Spleen (tissue), 11 donors: ENCODE measurements at regions not wholly inside any gene's neighbourhood (a gene's known extent, or its start where the extent isn't known, plus 50 kb on each side); places are given as distances from the start of the nearest gene placed in this dataset.

Experiments
- DNase-seq: peaks from one replicate; pipeline ENCODE4 v3.0.0-alpha.2; 2020
- H3K27ac ChIP-seq, 8 donors: fragments of 200-600 bp; sonication (generic) in 7 of 8; 1 replicate in 4 of 8; 2 replicates in 4 of 8; pipeline versions ENCODE4 v1.5.0 to v1.8.0; 2016 to 2021; ENCODE audit warnings: inconsistent platforms in 4 of 8, mild to moderate bottlenecking in 4 of 8, moderate library complexity in 1 of 8
- H3K27me3 ChIP-seq, 7 donors: fragments of 200-600 bp; sonication (generic) in 6 of 7; replicated peaks in 1 of 7; 1 replicate in 4 of 7; 2 replicates in 3 of 7; pipeline versions ENCODE4 v1.5.0 to v1.8.0; 2016 to 2021; ENCODE audit warnings: inconsistent platforms in 3 of 7, mild to moderate bottlenecking in 1 of 7
- H3K36me3 ChIP-seq, 6 donors: fragments of 200-600 bp; sonication (generic) in 5 of 6; 1 replicate in 4 of 6; 2 replicates in 2 of 6; pipeline versions ENCODE4 v1.5.0 to v1.8.0; 2016 to 2021; ENCODE audit warnings: inconsistent platforms in 2 of 6
- H3K4me1 ChIP-seq, 6 donors: fragments of 200-600 bp; sonication (generic) in 5 of 6; 1 replicate in 3 of 6; 2 replicates in 3 of 6; pipeline versions ENCODE4 v1.5.0 to v1.8.0; 2016 to 2021; ENCODE audit warnings: inconsistent platforms in 3 of 6
- H3K4me3 ChIP-seq, 8 donors: fragments of 200-600 bp; sonication (generic) in 7 of 8; 1 replicate in 4 of 8; 2 replicates in 4 of 8; pipeline versions ENCODE4 v1.5.0 to v1.8.0; 2016 to 2021; ENCODE audit warnings: inconsistent platforms in 4 of 8, mild to moderate bottlenecking in 4 of 8, moderate library complexity in 2 of 8
- H3K9me3 ChIP-seq, 8 donors: fragments of 200-600 bp; sonication (generic) in 7 of 8; 1 replicate in 4 of 8; 2 replicates in 4 of 8; pipeline versions ENCODE4 v1.5.0 to v1.8.0; 2016 to 2021; ENCODE audit warnings: inconsistent platforms in 4 of 8
- CTCF ChIP-seq, 11 experiments: fragments of 200-600 bp in 7 of 11; fragments of 450-650 bp in 4 of 11; sonication (generic) in 4 of 11; IDR thresholded peaks in 8 of 11; conservative IDR thresholded peaks in 3 of 11; 1 replicate in 7 of 11; 2 replicates in 4 of 11; pipeline versions ENCODE4 v1.4.0 to v1.8.0; 2016 to 2021; ENCODE audit warnings: antibody characterized with exemption in 11 of 11, inconsistent platforms in 4 of 11, mild to moderate bottlenecking in 1 of 11
- POLR2A ChIP-seq, 3 donors: fragments of 450-650 bp; IDR thresholded peaks; one replicate each; pipeline ENCODE4 v1.5.1; 2017; ENCODE audit warnings: antibody characterized with exemption in 3 of 3, mild to moderate bottlenecking in 1 of 3
- POLR2AphosphoS5 ChIP-seq, 3 donors: sonication (generic); formaldehyde crosslinking; IDR thresholded peaks; one replicate each; pipeline ENCODE4 v1.5.1; 2017; ENCODE audit warnings: antibody characterized with exemption in 3 of 3
- WGBS, 5 donors: extraction: QIAGEN DNeasy Blood & Tissue Kit in 3 of 5; methylation state at CpG; one replicate each; pipeline versions ENCODE4 v1.1.5 to v1.1.7; 2013 to 2018; 5-methylcytosine and 5-hydroxymethylcytosine counted together
- intact Hi-C: fragments of 100-400 bp; cut with DNase I; formaldehyde crosslinking; loops from one replicate; pipeline ENCODE4 v1.15.0; 2023; ENCODE audit warnings: low total_unique reads
- donor health status: healthy with polysubstance abuse.
- donor health status: DM: no; HTN: no; CAD: no; lungs with moderate emphysema.
- donor health status: DM: no; HTN: no; CAD: no.
- donor health status: Bipolar disorder and iron deficiency.
- donor health status: healthy.
- donor health status: DM: no; HTN: no; CAD: no.
- donor health status: DM: yes; HTN: yes; CAD: no.

DNA sequence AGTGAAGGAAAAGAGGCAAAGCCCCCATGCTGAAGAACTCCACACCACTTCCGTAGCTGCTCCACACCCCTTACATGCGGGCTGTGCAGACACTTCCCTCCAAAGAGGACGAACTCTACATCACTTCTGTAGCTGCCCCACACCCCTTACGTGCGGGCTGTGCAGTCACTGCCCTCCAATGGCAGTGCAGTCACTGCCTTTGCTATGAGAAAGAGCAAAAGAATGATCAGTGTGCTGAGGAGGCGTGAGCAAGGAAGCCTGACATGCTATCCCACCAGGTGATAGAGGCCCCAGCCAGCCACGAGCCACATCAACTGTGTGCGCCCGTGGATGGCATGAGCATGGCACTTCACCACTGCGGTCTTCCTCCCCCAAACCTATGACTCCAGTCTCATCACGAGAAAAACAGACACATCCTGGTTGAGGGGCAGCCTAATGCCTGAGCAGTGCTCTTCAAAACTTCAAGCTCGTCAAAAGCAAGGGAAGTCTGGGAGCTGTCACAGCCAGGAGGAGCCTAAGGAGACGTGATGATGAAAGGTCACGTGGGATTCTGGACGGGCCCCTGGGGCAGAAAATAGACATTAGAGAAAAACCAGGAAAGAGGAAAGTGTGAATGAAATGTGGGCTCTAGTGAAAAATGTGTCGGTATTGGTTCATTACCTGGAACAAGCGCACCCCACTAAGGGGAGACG lies 60.8 kb upstream of the C14orf180 start:
- Histone ChIP-seq H3K4me1 (no peaks in the 10 kb centered on the region), H3K9me3 (peaks cover 0 to 22% (median 17%) of the 10 kb centered on the region in 8 donors), H3K27me3 (peaks cover 0 to 6% (median 0%) of the 10 kb centered on the region in 7 donors), H3K4me3 (no peak overlapping the region), H3K27ac (no peak overlapping the region), H3K36me3 (no peaks in the 10 kb centered on the region)
- no peak for DNase-seq
- 71 to 82% (median 81%) methylated on average over 18 of the region's 18 CpGs for WGBS, 5 donors
- TF ChIP-seq CTCF (IDR thresholded peaks at IDR 0.05 in 8 of 11, conservative IDR thresholded peaks at IDR 0.05 in 3 of 11) (no peak), POLR2AphosphoS5 (IDR thresholded peaks at IDR 0.05) (no peak), POLR2A (IDR thresholded peaks at IDR 0.05) (no peak)
- intact Hi-C loops: no loop called here

- Histone ChIP-seq H3K4me1 (no peaks in the 10 kb centered on the region), H3K9me3 (peaks cover 0 to 31% (median 24%) of the 10 kb centered on the region in 8 donors), H3K27me3 (no peaks in the 10 kb centered on the region), H3K4me3 (no peak overlapping the region), H3K36me3 (no peaks in the 10 kb centered on the region), H3K27ac (no peak overlapping the region)
- intact Hi-C loops: no loop called here
- DNase-seq: no peak
- TF ChIP-seq CTCF (IDR thresholded peaks at IDR 0.05 in 8 of 11, conservative IDR thresholded peaks at IDR 0.05 in 3 of 11): no peak
- TF ChIP-seq POLR2AphosphoS5 (IDR thresholded peaks at IDR 0.05): no peak
- no peak for TF ChIP-seq POLR2A (IDR thresholded peaks at IDR 0.05)
- WGBS, 5 donors: 77 to 88% (median 86%) methylated on average over 8 of the region's 8 CpGs
Observed at GRCh38 chr14:104519721-104520120, 59.8 kb upstream of the C14orf180 start.

- intact Hi-C loops: no loop called here
- H3K4me3 ChIP-seq: no peak overlapping the region
- DNase-seq: no peak
- peaks cover 0 to 38% (median 32%) of the 10 kb centered on the region in 8 donors for H3K9me3 ChIP-seq
- H3K27me3 ChIP-seq: no peaks in the 10 kb centered on the region
- H3K27ac ChIP-seq: no peak overlapping the region
- 78 to 87% (median 85%) methylated on average over 11 to 13 of the region's 13 CpGs for WGBS, 5 donors
- no peaks in the 10 kb centered on the region for H3K36me3 ChIP-seq
- no peaks in the 10 kb centered on the region for H3K4me1 ChIP-seq
- TF ChIP-seq POLR2A (IDR thresholded peaks at IDR 0.05) (no peak), POLR2AphosphoS5 (IDR thresholded peaks at IDR 0.05) (no peak), CTCF (IDR thresholded peaks at IDR 0.05 in 8 of 11, conservative IDR thresholded peaks at IDR 0.05 in 3 of 11) (no peak)
Observed at GRCh38 chr14:104520620-104521410, 58.7 kb upstream of the C14orf180 start.
